GM12874 (cell line): ENCODE measurements at regions not wholly inside any gene's neighbourhood (a gene's known extent, or its start where the extent isn't known, plus 50 kb on each side); places are given as distances from the start of the nearest gene placed in this dataset.

ENCODE experiments used
- TF ChIP-seq, protein P1 (sequence below): IDR thresholded peaks from 2 replicates; pipeline ENCODE4 v1.5.1; 2011; ENCODE audit warnings: low read depth, mild to moderate bottlenecking, control low read depth, low read length, moderate library complexity; ENCODE audit not compliant: insufficient read depth

- TF ChIP-seq, protein P1, sequence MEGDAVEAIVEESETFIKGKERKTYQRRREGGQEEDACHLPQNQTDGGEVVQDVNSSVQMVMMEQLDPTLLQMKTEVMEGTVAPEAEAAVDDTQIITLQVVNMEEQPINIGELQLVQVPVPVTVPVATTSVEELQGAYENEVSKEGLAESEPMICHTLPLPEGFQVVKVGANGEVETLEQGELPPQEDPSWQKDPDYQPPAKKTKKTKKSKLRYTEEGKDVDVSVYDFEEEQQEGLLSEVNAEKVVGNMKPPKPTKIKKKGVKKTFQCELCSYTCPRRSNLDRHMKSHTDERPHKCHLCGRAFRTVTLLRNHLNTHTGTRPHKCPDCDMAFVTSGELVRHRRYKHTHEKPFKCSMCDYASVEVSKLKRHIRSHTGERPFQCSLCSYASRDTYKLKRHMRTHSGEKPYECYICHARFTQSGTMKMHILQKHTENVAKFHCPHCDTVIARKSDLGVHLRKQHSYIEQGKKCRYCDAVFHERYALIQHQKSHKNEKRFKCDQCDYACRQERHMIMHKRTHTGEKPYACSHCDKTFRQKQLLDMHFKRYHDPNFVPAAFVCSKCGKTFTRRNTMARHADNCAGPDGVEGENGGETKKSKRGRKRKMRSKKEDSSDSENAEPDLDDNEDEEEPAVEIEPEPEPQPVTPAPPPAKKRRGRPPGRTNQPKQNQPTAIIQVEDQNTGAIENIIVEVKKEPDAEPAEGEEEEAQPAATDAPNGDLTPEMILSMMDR, result no peak
These were observed 497.1 kb upstream of the ARGLU1 start for GRCh38 chr13:107065036-107065435.

DNA sequence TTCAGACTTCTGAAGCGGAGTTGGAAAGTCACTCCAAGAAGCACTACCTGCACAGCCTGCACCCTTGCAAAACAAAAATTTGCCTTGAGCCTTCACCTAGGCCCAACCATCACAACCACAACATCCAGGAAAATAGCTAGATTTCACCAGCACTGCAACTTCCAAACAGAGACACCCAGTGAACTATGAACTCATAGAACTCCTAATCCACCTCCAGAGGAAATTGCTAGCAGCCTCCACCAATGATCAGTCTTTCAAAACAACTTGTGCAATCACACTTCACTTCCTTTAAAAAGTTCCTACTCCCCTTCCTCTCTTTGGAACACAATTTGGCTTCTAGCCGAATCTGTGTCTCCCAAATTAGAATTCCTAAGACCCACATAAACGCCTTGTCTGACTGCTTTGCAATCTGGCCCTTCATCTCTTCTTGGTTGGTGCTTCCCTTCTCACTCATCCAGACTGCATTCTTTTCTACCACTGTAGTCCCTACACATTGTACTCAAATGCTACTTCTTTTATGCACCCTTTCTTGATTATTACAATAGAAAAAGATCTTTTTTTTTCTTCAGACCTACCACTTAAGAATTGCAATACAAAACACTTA is 489.2 kb upstream of the ARGLU1 start:
- TF ChIP-seq, protein P1, result no peak

DNA sequence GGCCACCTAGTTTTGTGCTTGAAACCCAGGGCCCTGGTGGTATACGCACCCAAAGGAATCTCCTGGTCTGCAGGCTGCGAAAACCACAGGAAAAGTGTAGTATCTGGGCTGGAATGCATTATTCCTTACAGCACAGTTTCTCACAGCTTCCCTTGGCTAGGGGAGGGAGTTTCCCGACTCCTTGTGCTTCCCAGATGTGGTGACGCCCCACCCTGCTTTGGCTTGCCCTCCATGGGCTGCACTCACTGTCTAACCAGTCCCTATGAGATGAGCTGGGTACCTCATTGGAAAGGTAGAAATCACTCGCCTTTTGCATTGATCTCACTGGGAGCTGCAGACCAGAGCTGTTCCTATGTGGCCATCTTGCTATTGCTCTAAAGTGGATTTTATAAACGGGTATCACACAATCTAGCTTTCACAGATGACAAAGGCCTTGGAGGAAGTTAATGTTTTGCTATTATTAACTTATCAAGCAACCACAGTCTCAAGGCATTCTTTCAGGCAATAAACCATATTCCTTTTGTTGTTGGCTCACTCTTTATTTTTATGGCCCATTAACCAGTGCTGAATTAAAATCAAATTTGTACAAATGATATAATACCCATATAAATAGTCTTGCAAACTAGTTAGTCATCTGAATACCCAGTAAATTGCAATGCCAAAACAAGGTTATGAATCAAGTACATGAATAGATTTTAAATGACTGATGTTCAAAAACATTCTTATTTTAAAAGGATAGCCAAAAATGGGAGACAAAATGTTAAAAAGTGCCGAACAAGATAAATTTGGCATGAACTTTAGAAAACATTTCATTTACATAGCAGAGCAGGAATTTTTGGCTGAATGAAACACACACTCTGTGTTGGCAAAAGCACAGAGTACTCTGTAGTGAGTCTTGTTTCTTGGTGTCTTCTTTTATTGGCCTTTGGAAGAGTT is 475.4 kb upstream of the ARGLU1 start:
- TF ChIP-seq, protein P1, result no peak

- TF ChIP-seq, protein P1, result no peak
These were observed 467.8 kb upstream of the ARGLU1 start for GRCh38 chr13:107035778-107036177.

- TF ChIP-seq, protein P1, result no peak
These were observed 467.2 kb upstream of the ARGLU1 start for GRCh38 chr13:107035186-107035585.

DNA sequence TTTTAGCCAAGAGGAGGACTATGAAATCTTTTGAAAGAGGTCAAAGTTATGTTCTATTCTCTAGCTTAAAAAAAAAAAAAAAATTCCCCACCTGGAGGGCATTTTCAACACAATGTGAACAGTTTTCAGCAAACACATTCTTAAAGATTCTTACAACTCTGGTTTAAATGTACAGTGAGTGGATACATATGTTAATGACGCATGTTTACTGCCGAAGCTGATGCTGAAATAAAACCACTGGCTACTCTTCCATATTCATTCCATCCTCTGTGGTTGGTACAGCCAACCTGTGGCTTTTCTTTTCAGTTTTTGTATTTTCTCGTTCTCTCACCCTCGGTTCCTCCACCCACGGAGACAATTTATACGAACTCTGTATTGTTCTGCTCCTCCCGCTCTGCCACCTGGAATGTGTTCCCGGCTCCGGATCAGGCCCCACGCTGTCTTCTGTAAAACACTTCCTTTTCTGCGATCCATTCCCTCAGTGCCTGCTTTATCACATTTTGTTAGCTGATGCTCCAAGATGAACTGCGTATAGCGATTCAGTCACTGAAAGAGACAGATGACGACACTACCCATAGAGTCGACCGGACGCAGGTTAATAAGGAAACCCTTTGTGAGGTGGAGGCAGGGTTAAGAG is 466.4 kb upstream of the ARGLU1 start:
- TF ChIP-seq, protein P1, result no peak

DNA sequence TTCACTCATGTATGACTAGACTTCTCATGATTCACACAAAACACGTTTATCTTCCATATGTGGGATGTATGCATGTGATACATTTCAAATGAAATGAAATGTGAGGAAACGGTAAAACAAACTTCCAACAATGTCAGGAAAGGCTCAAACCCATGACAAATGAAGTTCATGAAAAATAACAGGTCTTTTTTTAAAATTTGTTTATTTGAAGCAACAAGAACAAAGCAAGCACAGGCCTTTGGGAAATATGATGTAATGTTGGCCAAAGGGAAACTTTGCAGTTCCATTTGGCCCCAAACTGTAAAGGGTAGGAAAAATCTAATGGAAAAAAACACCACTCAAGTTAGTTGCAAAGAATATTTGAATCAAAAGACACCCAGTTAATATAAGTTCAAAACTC is 463.8 kb upstream of the ARGLU1 start:
- TF ChIP-seq, protein P1, result no peak
